ENCODE measurements at regions not wholly inside any gene's neighbourhood (a gene's known extent, or its start where the extent isn't known, plus 50 kb on each side); places are given as distances from the start of the nearest gene placed in this dataset.

GRCh38 chr16:79966226-79966625 is 365.7 kb upstream of the MAF start:
- Histone ChIP-seq H3K4me1 (no peaks in the 10 kb centered on the region), H3K9me3 (no peaks in the 10 kb centered on the region), H3K4me3 (no peak overlapping the region), H3K27me3 (no peaks in the 10 kb centered on the region), H3K36me3 (no peaks in the 10 kb centered on the region), H3K27ac (no peak overlapping the region)
- intact Hi-C loops (cut with DNase I; ENCODE audit: low total_unique reads): no loop called here
- DNase-seq: no peak
- TF ChIP-seq POLR2A (IDR thresholded peaks at IDR 0.05) (no peak), EP300 (IDR thresholded peaks at IDR 0.05) (no peak), POLR2AphosphoS5 (IDR thresholded peaks at IDR 0.05) (no peak)
- TF ChIP-seq, protein P1, sequence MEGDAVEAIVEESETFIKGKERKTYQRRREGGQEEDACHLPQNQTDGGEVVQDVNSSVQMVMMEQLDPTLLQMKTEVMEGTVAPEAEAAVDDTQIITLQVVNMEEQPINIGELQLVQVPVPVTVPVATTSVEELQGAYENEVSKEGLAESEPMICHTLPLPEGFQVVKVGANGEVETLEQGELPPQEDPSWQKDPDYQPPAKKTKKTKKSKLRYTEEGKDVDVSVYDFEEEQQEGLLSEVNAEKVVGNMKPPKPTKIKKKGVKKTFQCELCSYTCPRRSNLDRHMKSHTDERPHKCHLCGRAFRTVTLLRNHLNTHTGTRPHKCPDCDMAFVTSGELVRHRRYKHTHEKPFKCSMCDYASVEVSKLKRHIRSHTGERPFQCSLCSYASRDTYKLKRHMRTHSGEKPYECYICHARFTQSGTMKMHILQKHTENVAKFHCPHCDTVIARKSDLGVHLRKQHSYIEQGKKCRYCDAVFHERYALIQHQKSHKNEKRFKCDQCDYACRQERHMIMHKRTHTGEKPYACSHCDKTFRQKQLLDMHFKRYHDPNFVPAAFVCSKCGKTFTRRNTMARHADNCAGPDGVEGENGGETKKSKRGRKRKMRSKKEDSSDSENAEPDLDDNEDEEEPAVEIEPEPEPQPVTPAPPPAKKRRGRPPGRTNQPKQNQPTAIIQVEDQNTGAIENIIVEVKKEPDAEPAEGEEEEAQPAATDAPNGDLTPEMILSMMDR (IDR thresholded peaks at IDR 0.05): no peak
- 76 to 90% (median 85%) methylated on average over 2 of the region's 2 CpGs for WGBS, 5 donors

- no peak for DNase-seq
- H3K27me3 ChIP-seq: no peaks in the 10 kb centered on the region
- intact Hi-C loops (cut with DNase I; ENCODE audit: low total_unique reads): no loop called here
- H3K4me3 ChIP-seq: no peak overlapping the region
- H3K27ac ChIP-seq: no peak overlapping the region
- WGBS, 5 donors: 61 to 64% (median 62%) methylated on average over 3 of the region's 3 CpGs
- H3K36me3 ChIP-seq: no peaks in the 10 kb centered on the region
- no peaks in the 10 kb centered on the region for H3K4me1 ChIP-seq
- no peaks in the 10 kb centered on the region for H3K9me3 ChIP-seq
- TF ChIP-seq, protein P1 (IDR thresholded peaks at IDR 0.05): no peak
- TF ChIP-seq EP300 (IDR thresholded peaks at IDR 0.05): no peak
Measured at GRCh38 chr16:79965718-79966117, 365.2 kb upstream of the MAF start.

DNA sequence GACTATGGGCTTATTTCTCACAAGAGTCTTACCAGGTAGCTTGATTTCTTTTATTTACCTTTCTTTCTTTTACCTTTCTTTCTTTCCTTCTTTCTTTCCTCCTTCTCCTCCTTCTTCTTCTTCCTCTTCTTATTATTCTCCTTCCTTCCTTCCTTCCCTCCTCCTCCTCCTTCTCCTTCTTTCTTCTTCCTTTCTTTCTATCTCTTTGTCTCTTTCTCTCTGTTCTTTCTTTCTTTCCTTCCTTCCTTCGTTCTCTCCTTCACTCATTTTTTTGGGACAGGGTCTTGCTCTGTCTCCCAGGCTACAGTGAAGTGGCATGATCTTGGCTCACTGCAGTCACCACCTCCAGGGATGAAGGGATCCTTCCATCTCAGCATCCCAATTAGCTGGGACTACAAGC is 363.6 kb upstream of the MAF start:
- TF ChIP-seq POLR2AphosphoS5 (IDR thresholded peaks at IDR 0.05): no peak
- TF ChIP-seq POLR2A (IDR thresholded peaks at IDR 0.05): no peak
- no peak for DNase-seq
- H3K4me3 ChIP-seq: no peak overlapping the region
- no peaks in the 10 kb centered on the region for H3K27me3 ChIP-seq
- no peaks in the 10 kb centered on the region for H3K9me3 ChIP-seq
- WGBS, 5 donors: 0 to 54% (median 50%) methylated on average over 1 of the region's 1 CpG
- H3K4me1 ChIP-seq: no peaks in the 10 kb centered on the region
- intact Hi-C loops (cut with DNase I; ENCODE audit: low total_unique reads): no loop called here
- no peaks in the 10 kb centered on the region for H3K36me3 ChIP-seq
- H3K27ac ChIP-seq: no peak overlapping the region

DNA sequence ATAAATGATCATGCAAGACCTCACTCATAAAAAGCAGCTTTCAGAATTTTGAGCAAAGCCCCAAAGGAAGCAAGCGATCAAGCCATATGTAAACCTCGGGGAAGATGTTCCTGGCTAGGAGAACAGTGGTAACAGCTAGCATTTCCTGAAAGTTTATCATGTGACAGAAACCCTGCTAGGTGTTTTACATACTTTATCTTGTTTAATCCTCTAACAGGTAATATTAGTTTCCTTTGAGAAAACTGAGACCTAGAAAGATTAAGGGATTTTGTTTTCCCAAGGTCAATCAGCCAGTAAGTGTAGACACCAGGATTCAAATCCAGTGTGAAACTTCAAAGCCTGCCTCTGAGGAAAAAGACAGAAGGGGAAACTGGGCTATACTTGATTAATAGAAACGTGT is 362.4 kb upstream of the MAF start:
- Histone ChIP-seq H3K27ac (no peak overlapping the region), H3K36me3 (no peaks in the 10 kb centered on the region), H3K27me3 (no peaks in the 10 kb centered on the region), H3K4me3 (no peak overlapping the region), H3K9me3 (no peaks in the 10 kb centered on the region), H3K4me1 (no peaks in the 10 kb centered on the region)
- intact Hi-C loops (cut with DNase I; ENCODE audit: low total_unique reads): no loop called here
- TF ChIP-seq POLR2AphosphoS5 (IDR thresholded peaks at IDR 0.05) (no peak), EP300 (IDR thresholded peaks at IDR 0.05) (no peak), POLR2A (IDR thresholded peaks at IDR 0.05) (no peak)
- TF ChIP-seq, protein P1 (IDR thresholded peaks at IDR 0.05): no peak
- 45 to 68% (median 47%) methylated on average over 3 of the region's 3 CpGs for WGBS, 5 donors
- no peak for DNase-seq

DNA sequence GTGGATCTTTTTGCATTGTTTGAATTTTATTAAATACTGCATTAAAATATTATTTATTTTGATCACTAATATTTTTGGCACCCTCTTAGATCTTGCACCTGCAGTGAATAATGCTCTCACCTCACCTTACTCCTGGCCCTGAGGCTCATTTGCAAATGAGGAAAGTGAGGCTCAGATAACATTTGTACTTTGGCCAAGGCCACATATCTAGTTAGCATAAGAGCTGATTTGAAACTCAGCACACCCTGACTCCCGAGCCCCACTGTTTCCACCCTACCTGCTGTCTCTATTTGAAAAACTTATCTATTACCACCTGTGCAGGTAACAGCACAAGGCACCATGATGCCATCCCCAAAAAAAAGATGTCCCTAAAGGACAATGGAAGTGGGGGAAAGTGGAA is 358.7 kb upstream of the MAF start:
- TF ChIP-seq POLR2A (IDR thresholded peaks at IDR 0.05): no peak
- TF ChIP-seq POLR2AphosphoS5 (IDR thresholded peaks at IDR 0.05): no peak
- TF ChIP-seq EP300 (IDR thresholded peaks at IDR 0.05): no peak
- TF ChIP-seq, protein P1 (IDR thresholded peaks at IDR 0.05): no peak
- 26 to 73% (median 50%) methylated on average over 1 of the region's 1 CpG for WGBS, 5 donors
- H3K36me3 ChIP-seq: no peaks in the 10 kb centered on the region

More for the DNA sequence above, 358.7 kb upstream of the MAF start:
- peak in 1 of 2 donors; percentile 18 for DNase-seq
- no peak overlapping the region for H3K4me3 ChIP-seq
- intact Hi-C loops (cut with DNase I; ENCODE audit: low total_unique reads): no loop called here
- H3K4me1 ChIP-seq: no peaks in the 10 kb centered on the region
- H3K9me3 ChIP-seq: no peaks in the 10 kb centered on the region
- H3K27me3 ChIP-seq: no peaks in the 10 kb centered on the region
- H3K27ac ChIP-seq: no peak overlapping the region
